Body of pancreas (tissue), 4 donors: ENCODE measurements at regions not wholly inside any gene's neighbourhood (a gene's known extent, or its start where the extent isn't known, plus 50 kb on each side); places are given as distances from the start of the nearest gene placed in this dataset.

Experiments used
- ATAC-seq: fragments of 150-250 bp; one replicate; pipeline ENCODE4 v1.9.1; 2016
- DNase-seq, 4 donors: peaks; one replicate each; pipeline ENCODE4 v3.0.0-alpha.2; 2019
- H3K27ac ChIP-seq, 4 donors: fragments of 200-600 bp; sonication (generic); 1 replicate in 3 of 4; 2 replicates in 1 of 4; pipeline versions ENCODE4 v1.5.1 to v1.6.1; 2016 to 2019; ENCODE audit warnings: mild to moderate bottlenecking in 1 of 4, mixed read lengths in 1 of 4, moderate library complexity in 1 of 4
- H3K27me3 ChIP-seq, 2 donors: fragments of 200-600 bp; sonication (generic); one replicate each; pipeline ENCODE4 v1.6.0; 2016; ENCODE audit warnings: mild to moderate bottlenecking in 1 of 2
- H3K36me3 ChIP-seq, 2 donors: fragments of 200-600 bp; sonication (generic); replicated peaks in 1 of 2; 2 replicates each; pipeline ENCODE4 v1.5.1; 2016; ENCODE audit warnings: low read depth in 2 of 2; ENCODE audit not compliant: insufficient read depth in 1 of 2
- H3K4me1 ChIP-seq: fragments of 200-600 bp; sonication (generic); one replicate; pipeline ENCODE4 v1.6.0; 2016
- H3K4me3 ChIP-seq, 2 donors: fragments of 200-600 bp; sonication (generic); 1 replicate in 1 of 2; 2 replicates in 1 of 2; pipeline ENCODE4 v1.5.1; 2016 to 2019
- H3K9me3 ChIP-seq, 3 donors: fragments of 200-600 bp; sonication (generic); 1 replicate in 2 of 3; 2 replicates in 1 of 3; pipeline ENCODE4 v1.5.1; 2016
- POLR2A ChIP-seq, 3 donors: fragments of 450-650 bp; IDR thresholded peaks; one replicate each; pipeline ENCODE4 v1.6.1; 2016; ENCODE audit warnings: antibody characterized with exemption in 3 of 3, mild to moderate bottlenecking in 2 of 3
- WGBS, 2 donors: methylation state at CpG; one replicate each; pipeline ENCODE4 v1.1.5; 2017; 5-methylcytosine and 5-hydroxymethylcytosine counted together
- intact Hi-C: fragments of 100-400 bp; cut with DNase I; formaldehyde crosslinking; loops from one replicate; pipeline ENCODE4 v1.15.1; 2023
- TF ChIP-seq, protein P1 (sequence below), 7 experiments: fragments of 450-650 bp in 4 of 7; fragments of 200-600 bp in 3 of 7; sonication (generic) in 3 of 7; IDR thresholded peaks; one replicate each; pipeline ENCODE4 v1.5.1; 2016 to 2019; ENCODE audit warnings: antibody characterized with exemption in 7 of 7

DNA sequence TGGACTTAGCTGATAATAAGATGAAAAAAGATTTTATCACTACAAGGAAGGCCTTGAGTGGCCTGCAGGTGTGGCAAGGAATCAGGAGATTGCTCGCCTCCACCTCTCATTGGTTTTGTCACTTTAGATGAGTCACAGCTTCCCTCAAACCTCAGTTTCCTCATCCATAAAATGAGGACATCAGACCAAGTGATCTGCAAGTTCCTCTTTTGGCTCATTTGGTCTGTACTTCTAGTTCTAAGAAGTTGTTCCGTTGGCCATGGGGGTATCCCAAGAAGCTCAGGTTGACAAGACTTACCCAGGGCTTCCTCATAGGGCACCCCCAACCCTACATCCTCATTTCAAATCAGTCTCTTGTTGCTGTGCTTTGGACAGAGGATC, 254.1 kb downstream of the UACA start:
- H3K27ac ChIP-seq = peak overlapping the region in 1 of 4 donors; percentile 4
- 50% methylated on average over 2 of the region's 2 CpGs for WGBS, 2 donors

DNA sequence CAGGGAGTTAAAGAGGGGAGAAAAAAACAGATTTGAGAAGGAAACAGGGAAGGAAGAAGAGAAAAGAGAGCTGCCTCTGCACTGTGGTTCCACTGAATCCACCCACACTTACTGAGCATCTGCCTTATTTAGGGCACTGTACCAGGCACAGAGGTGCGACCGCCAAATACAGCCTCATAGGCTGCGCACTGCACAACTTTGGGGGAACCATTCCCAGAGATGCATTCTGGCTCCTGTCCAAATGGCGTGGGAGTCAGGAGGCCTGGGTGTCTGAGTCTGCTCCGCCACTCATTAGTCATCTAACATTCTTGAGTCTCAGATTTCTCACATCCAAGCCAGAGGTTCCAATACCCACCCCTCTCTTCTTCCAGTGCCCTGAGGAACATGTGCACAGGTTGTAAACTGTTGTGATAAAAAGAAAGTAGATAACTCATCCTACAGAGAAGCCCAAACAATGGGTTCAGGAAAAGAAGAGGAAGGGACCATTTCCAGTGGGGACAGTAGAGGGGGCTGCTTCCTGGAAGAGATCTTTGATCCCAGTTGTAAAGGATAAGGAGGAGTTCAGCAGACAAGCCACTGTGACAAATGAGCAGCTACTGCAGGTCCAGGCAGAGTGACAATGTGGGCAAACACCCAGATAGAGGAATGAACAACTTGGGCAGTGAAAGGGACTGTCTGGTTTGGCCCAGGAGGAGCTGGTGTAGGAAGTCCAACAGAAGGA, 254.6 kb downstream of the UACA start:
- Histone ChIP-seq H3K36me3 (no peaks in the 10 kb centered on the region), H3K9me3 (peaks cover 0 to 12% (median 0%) of the 10 kb centered on the region in 3 donors), H3K4me3 (no peak overlapping the region), H3K27ac (peak overlapping the region in 1 of 4 donors; percentile 4), H3K4me1 (peaks cover 6% of the 10 kb centered on the region), H3K27me3 (no peaks in the 10 kb centered on the region)
- ATAC-seq = no peak
- WGBS, 2 donors = 68 to 72% methylated on average over 5 of the region's 5 CpGs
- peak in 1 of 4 donors; percentile 61 for DNase-seq
- no peak for TF ChIP-seq POLR2A (IDR thresholded peaks at IDR 0.05)
- TF ChIP-seq, protein P1, sequence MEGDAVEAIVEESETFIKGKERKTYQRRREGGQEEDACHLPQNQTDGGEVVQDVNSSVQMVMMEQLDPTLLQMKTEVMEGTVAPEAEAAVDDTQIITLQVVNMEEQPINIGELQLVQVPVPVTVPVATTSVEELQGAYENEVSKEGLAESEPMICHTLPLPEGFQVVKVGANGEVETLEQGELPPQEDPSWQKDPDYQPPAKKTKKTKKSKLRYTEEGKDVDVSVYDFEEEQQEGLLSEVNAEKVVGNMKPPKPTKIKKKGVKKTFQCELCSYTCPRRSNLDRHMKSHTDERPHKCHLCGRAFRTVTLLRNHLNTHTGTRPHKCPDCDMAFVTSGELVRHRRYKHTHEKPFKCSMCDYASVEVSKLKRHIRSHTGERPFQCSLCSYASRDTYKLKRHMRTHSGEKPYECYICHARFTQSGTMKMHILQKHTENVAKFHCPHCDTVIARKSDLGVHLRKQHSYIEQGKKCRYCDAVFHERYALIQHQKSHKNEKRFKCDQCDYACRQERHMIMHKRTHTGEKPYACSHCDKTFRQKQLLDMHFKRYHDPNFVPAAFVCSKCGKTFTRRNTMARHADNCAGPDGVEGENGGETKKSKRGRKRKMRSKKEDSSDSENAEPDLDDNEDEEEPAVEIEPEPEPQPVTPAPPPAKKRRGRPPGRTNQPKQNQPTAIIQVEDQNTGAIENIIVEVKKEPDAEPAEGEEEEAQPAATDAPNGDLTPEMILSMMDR (IDR thresholded peaks at IDR 0.05) = no peak
- intact Hi-C loops = no loop called here

More for the DNA sequence above, 254.1 kb downstream of the UACA start:
- Histone ChIP-seq H3K27me3 (no peaks in the 10 kb centered on the region), H3K9me3 (peaks cover 0 to 12% (median 0%) of the 10 kb centered on the region in 3 donors), H3K4me3 (no peak overlapping the region), H3K36me3 (no peaks in the 10 kb centered on the region), H3K4me1 (peaks cover 2% of the 10 kb centered on the region)
- ATAC-seq = no peak
- intact Hi-C loops = no loop called here
- peak in 1 of 4 donors; percentile 69 for DNase-seq
- no peak for TF ChIP-seq POLR2A (IDR thresholded peaks at IDR 0.05)
- TF ChIP-seq, protein P1 (IDR thresholded peaks at IDR 0.05) = no peak

DNA sequence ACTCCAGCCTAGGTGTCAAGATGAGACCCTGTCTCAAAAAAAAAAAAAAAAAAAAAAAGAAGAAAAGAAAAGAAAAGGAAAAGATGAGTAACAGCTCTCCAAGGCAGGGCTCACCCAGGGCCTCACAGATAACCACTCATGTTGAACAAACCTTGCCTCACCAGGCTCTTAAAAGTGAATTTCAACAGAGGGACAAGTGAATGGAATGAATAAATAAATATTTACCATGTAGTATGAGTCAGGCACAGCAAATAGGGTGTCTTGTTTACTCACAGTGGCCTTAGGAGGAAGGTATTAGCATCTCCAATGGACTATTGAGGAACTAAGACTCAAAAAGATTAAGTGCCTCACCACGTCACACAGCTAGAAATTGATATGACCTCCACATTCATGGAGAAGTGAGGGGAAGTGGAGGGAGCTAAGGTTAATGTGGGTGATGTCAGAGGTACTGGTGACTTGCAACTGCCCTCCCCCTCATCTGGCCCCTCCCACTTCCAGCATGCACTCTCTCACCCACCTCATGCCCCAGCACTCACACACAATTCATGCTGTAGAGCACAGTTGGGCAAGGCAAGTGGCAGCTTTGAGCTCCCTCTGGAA, 255.5 kb downstream of the UACA start:
- 60 to 85% methylated on average over 1 of the region's 1 CpG for WGBS, 2 donors
- H3K4me3 ChIP-seq = no peak overlapping the region
- H3K36me3 ChIP-seq = no peaks in the 10 kb centered on the region
- peak overlapping the region in 1 of 4 donors; percentile 4 for H3K27ac ChIP-seq
- no peaks in the 10 kb centered on the region for H3K27me3 ChIP-seq
- H3K4me1 ChIP-seq = peaks cover 6% of the 10 kb centered on the region
- ATAC-seq (no peak), DNase-seq (peak in 1 of 4 donors; percentile 57)
- TF ChIP-seq, protein P1 (IDR thresholded peaks at IDR 0.05) = no peak
- no peak for TF ChIP-seq POLR2A (IDR thresholded peaks at IDR 0.05)
- intact Hi-C loops = no loop called here
- peaks cover 0 to 12% (median 0%) of the 10 kb centered on the region in 3 donors for H3K9me3 ChIP-seq

DNA sequence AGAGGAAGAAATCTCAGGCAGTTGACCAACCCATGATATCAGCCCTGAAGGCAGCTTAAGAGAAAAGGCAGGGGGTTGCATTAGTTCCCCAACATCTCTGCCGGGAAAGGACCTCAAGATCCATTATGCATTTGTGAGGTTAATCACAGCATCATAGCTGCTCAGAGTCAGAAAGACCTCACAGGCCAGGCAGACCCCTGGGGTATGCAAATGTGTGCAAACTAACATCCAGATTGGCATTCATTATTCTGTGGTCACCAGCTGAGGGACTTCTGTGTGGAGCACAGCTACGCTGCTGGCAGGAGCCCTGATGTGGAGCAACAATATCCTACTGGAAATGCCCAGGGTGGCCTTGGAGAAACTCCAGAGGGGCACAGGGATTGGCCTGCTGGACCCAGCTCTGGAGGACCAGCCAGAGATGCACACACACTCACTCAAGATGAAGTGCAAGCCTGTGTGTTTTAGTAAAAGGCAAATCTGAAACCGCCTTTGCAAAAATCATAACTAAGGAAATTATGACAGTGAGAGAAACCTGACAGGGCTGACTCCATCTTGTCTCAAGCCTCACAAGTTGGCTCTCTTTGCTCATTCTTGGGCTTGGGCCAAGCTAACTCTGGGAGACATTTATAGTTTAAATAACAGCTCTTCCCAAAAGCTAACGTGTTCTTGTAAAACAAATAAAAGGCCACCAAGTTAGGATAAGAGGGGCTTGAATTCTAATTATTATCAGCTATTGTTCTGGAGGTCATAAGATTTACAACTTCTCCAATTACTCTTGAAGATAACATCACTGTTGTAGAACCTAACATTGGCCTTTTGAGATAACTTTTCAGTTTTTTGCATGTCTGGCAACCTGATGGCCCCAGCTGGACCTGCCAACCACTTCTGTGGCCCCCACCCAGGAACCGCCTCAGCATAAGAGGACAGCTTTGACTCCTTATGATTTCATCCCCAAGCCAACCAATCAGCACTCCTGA, 257.1 kb downstream of the UACA start:
- WGBS, 2 donors = 67 to 73% methylated on average over 5 of the region's 5 CpGs
- Histone ChIP-seq H3K27ac (no peak overlapping the region), H3K4me3 (no peak overlapping the region), H3K4me1 (peaks cover 6% of the 10 kb centered on the region), H3K27me3 (no peaks in the 10 kb centered on the region), H3K36me3 (no peaks in the 10 kb centered on the region), H3K9me3 (peaks cover 0 to 12% (median 0%) of the 10 kb centered on the region in 3 donors)
- intact Hi-C loops = no loop called here
- DNase-seq (no peak), ATAC-seq (no peak)
- TF ChIP-seq, protein P1 (IDR thresholded peaks at IDR 0.05) = no peak
